ENCODE measurements at regions not wholly inside any gene's neighbourhood (a gene's known extent, or its start where the extent isn't known, plus 50 kb on each side); places are given as distances from the start of the nearest gene placed in this dataset.

DNA sequence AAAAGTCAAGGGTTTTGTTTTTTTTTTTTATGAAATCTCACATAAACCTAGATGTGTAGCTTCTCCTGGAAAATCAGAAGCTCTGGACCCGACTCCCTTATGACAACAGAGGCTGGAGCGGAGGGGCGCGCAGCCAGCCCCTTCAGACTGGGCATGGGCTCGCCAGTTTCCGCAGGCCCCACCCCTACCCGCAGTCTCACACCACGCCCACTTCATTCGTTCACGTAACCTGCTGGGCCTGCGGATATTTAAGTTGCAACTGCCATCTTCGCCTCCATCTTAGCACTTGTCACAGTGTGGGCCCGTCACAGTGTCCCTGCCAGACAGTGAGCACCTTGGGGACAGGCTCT is 111.7 kb upstream of the PTPN1 start:
- H3K4me1 ChIP-seq = peaks cover 0 to 18% (median 4%) of the 10 kb centered on the region in 3 donors
- 89 to 90% methylated on average over 13 of the region's 13 CpGs for WGBS, 2 donors
- no peaks in the 10 kb centered on the region for H3K27me3 ChIP-seq
- ATAC-seq (no peak), FAIRE-seq (no peak), DNase-seq (no peak)
- peak overlapping the region in 1 of 4 donors; percentile 55 for H3K27ac ChIP-seq
- no peaks in the 10 kb centered on the region for H3K9me3 ChIP-seq
- intact Hi-C loops (cut with DNase I) = loop anchor here in 1 of 3 donors (10.0 kb wide), 1 partner anchor 214 kb away; no protein-coding TSS in a partner anchor
- no peaks in the 10 kb centered on the region for H3K36me3 ChIP-seq
- H3K4me3 ChIP-seq = no peak overlapping the region
- TF ChIP-seq, protein P1, sequence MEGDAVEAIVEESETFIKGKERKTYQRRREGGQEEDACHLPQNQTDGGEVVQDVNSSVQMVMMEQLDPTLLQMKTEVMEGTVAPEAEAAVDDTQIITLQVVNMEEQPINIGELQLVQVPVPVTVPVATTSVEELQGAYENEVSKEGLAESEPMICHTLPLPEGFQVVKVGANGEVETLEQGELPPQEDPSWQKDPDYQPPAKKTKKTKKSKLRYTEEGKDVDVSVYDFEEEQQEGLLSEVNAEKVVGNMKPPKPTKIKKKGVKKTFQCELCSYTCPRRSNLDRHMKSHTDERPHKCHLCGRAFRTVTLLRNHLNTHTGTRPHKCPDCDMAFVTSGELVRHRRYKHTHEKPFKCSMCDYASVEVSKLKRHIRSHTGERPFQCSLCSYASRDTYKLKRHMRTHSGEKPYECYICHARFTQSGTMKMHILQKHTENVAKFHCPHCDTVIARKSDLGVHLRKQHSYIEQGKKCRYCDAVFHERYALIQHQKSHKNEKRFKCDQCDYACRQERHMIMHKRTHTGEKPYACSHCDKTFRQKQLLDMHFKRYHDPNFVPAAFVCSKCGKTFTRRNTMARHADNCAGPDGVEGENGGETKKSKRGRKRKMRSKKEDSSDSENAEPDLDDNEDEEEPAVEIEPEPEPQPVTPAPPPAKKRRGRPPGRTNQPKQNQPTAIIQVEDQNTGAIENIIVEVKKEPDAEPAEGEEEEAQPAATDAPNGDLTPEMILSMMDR (IDR thresholded peaks at IDR 0.05) = no peak

DNA sequence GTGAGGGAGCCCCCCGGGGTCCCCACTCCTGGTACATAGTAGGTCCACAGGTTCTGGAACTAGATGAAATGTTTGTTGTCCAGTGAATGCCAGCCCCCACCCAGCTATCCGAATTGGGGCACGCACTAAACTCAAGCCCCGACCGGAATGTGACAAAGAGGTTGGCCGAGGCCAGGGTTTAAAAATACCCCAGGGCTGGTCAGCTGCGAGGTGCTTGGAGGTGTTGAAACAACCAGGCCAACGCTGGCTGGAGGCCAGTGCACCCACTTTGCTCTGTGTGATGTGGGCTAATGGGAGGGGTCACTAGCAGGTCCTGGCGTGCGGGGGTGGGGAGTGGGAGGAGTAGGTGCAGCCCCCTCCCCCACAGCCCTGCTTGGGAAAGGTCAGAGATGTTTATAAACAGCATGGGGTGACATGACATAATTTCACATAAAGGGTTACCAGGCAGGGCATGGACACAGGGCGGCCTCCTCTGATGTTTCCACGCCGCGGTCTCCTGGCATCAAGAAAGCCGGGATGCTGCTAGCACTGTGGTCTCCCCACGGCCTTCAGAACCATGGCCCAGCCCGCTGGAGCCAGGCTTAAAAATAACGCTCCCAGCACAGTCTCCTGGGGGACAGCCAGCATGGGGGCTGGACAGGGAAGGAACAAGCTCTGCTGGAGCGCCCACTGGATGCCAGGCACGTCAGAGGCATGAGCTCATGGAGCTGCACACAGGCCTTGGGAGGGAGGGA is 111.2 kb upstream of the PTPN1 start:
- Histone ChIP-seq H3K36me3 (no peaks in the 10 kb centered on the region), H3K9me3 (no peaks in the 10 kb centered on the region), H3K27me3 (no peaks in the 10 kb centered on the region), H3K27ac (peak overlapping the region in 2 of 4 donors; percentile 52 to 55), H3K4me1 (peaks cover 0 to 22% (median 4%) of the 10 kb centered on the region in 3 donors), H3K4me3 (no peak overlapping the region)
- 69 to 70% methylated on average over 20 of the region's 20 CpGs for WGBS, 2 donors
- intact Hi-C loops (cut with DNase I) = loop anchor here in 1 of 3 donors (10.0 kb wide), 1 partner anchor 214 kb away; no protein-coding TSS in a partner anchor
- TF ChIP-seq, protein P1 (IDR thresholded peaks at IDR 0.05) = no peak
- ATAC-seq (peak; percentile 11 to 41 (median 24)), FAIRE-seq (no peak), DNase-seq (no peak)

DNA sequence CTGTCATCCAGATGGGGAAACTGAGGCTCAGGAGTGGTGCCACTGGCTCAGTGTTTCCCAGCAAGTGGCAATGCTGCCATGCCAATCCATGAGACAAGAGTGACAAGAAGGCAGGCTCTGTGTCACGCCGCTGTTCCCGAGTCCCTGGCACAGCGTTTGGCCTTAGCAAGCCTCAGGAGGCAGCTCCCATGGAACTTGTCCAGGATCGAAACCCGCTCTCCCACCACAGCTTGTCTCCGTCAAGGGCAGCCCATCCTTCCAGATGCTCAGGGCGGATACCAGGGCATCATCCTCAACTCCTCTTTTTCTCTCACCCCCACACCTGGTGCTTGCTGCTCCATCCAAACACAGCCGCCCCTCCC is 110.6 kb upstream of the PTPN1 start:
- FAIRE-seq (no peak), ATAC-seq (peak in 1 of 4 donors; percentile 14), DNase-seq (no peak)
- intact Hi-C loops (cut with DNase I) = loop anchor here in 1 of 3 donors (10.0 kb wide), 1 partner anchor 215 kb away; no protein-coding TSS in a partner anchor
- H3K4me1 ChIP-seq = peaks cover 0 to 23% (median 4%) of the 10 kb centered on the region in 3 donors
- H3K27ac ChIP-seq = peak overlapping the region in 2 of 4 donors; percentile 52 to 55
- H3K4me3 ChIP-seq = no peak overlapping the region
- H3K27me3 ChIP-seq = no peaks in the 10 kb centered on the region
- H3K9me3 ChIP-seq = no peaks in the 10 kb centered on the region
- 79 to 86% methylated on average over 9 of the region's 9 CpGs for WGBS, 2 donors
- H3K36me3 ChIP-seq = no peaks in the 10 kb centered on the region
- TF ChIP-seq, protein P1 (IDR thresholded peaks at IDR 0.05) = no peak

DNA sequence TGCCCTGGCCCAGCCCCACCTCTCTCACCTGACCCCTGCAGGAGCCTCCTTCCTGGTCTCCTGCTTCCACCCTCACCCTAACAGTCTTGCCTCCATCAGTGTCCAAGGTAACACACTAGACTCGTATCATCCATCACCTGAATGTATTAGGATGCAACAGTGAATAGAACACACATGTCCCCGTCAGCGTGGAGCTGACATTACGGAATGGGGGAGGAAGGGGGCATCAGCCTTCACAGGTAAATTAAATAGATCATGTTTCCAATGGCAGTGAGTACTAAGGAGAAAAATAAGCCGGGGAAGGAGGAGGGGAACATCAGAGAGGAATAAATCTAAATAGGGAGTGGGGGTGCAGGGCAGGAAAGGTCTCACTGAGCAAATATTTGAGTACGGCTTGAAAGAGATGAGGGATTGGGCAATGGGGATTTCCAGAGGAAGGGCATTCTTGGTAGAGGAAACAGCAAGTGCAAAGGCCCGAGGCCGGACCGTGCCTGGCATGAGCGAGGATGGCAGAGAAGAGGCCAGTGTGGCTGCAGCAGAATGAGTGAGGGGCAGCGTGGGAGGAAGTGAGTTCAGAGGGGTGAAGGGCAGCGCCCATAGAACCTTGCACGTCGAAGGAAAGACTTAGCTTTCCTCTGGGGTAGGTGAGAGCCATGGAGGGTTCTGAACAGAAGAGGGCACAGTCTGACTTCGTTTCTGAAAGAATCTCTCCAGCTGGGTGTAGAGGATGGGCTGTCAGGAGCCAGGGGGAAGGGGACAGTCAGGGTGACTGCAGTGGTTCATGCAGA is 110.1 kb upstream of the PTPN1 start:
- no peaks in the 10 kb centered on the region for H3K9me3 ChIP-seq
- H3K36me3 ChIP-seq = no peaks in the 10 kb centered on the region
- WGBS, 2 donors = 70 to 72% methylated on average over 15 of the region's 15 CpGs
- TF ChIP-seq, protein P1 (IDR thresholded peaks at IDR 0.05) = no peak
- H3K27me3 ChIP-seq = no peaks in the 10 kb centered on the region
- H3K4me3 ChIP-seq = no peak overlapping the region
- FAIRE-seq (no peak), DNase-seq (no peak), ATAC-seq (peak in 3 of 4 donors; percentile 48 to 67 (median 65))
- peak overlapping the region in 2 of 4 donors; percentile 52 to 55 for H3K27ac ChIP-seq
- intact Hi-C loops (cut with DNase I) = loop anchor here in 1 of 3 donors (10.0 kb wide), 1 partner anchor 215 kb away; no protein-coding TSS in a partner anchor
- H3K4me1 ChIP-seq = peaks cover 0 to 23% (median 4%) of the 10 kb centered on the region in 3 donors

Measured in pancreas (tissue), 10 donors.